IMR-90 (cell line): ENCODE measurements at regions not wholly inside any gene's neighbourhood (a gene's known extent, or its start where the extent isn't known, plus 50 kb on each side); places are given as distances from the start of the nearest gene placed in this dataset.

Source experiments
- ATAC-seq: fragments of 200-7000 bp; cut with Tn5 transposase; 2 replicates; pipeline ENCODE4 v1.9.1; 2020; ENCODE audit warnings: low read depth, mild to moderate bottlenecking, moderate library complexity
- BruUV-seq: library from RNA; stranded (reverse); fragments of 400-500 nt; replicated peaks from 2 replicates; lab custom pipeline; 2021; lab: Mats Ljungman, UMichigan
- CTCF ChIA-PET: fragments of 300-600 bp; formaldehyde crosslinking; extraction: SDS; loops from one replicate; lab custom pipeline; 2021; ENCODE audit warnings: antibody characterized with exemption; lab: Yijun Ruan, JAX
- POLR2A ChIA-PET: fragments of 300-600 bp; sonication (Branson Sonifier 250); formaldehyde crosslinking; loops from one replicate; lab custom pipeline; 2022; ENCODE audit warnings: antibody characterized with exemption; ENCODE audit not compliant: unreplicated experiment; lab: Charles Lee
- DNase-seq: peaks from one replicate; pipeline ENCODE4 v3.0.0; 2013
- H2AFZ ChIP-seq: replicated peaks from 2 replicates; pipeline ENCODE3; 2013; ENCODE audit warnings: low read length, mild to moderate bottlenecking; ENCODE audit not compliant: poor library complexity
- H2AK5ac ChIP-seq: 2 replicates; pipeline ENCODE4 v1.6.1; 2013; ENCODE audit warnings: low read depth, low read length, inconsistent platforms
- H2AK9ac ChIP-seq: replicated peaks from 2 replicates; pipeline ENCODE3; 2013; ENCODE audit warnings: mild to moderate bottlenecking, low read depth, low read length, moderate library complexity; ENCODE audit not compliant: poor library complexity
- H2BK120ac ChIP-seq: 2 replicates; pipeline ENCODE4 v1.6.1; 2013; ENCODE audit warnings: low read depth, low read length, inconsistent platforms
- H2BK15ac ChIP-seq: 3 replicates; pipeline ENCODE4 v1.6.1; 2013; ENCODE audit warnings: low read depth, low read length, inconsistent platforms
- H2BK20ac ChIP-seq: 2 replicates; pipeline ENCODE4 v1.6.1; 2013; ENCODE audit warnings: low read depth, mild to moderate bottlenecking, inconsistent platforms, low read length, moderate library complexity
- H2BK5ac ChIP-seq: 2 replicates; pipeline ENCODE4 v1.6.1; 2013; ENCODE audit warnings: mild to moderate bottlenecking, low read depth, low read length, inconsistent platforms; ENCODE audit not compliant: poor library complexity, severe bottlenecking
- H3K14ac ChIP-seq: replicated peaks from 2 replicates; pipeline ENCODE4 v1.6.1; 2013; ENCODE audit warnings: low read depth, low read length, inconsistent platforms
- H3K18ac ChIP-seq: 2 replicates; pipeline ENCODE4 v1.6.1; 2013; ENCODE audit warnings: low read depth, low read length, control low read depth
- H3K23ac ChIP-seq: 2 replicates; pipeline ENCODE4 v1.6.1; 2013; ENCODE audit warnings: low read depth, low read length, inconsistent platforms
- H3K27ac ChIP-seq: 2 replicates; pipeline ENCODE4 v1.5.1; 2013; ENCODE audit warnings: mild to moderate bottlenecking, control low read depth, low read length; ENCODE audit not compliant: insufficient read depth
- H3K27me3 ChIP-seq: 2 replicates; pipeline ENCODE4 v1.6.1; 2013; ENCODE audit warnings: low read length; ENCODE audit not compliant: control insufficient read depth, insufficient read depth
- H3K36me3 ChIP-seq: 2 replicates; pipeline ENCODE4 v1.6.1; 2013; ENCODE audit warnings: low read length, mixed read lengths; ENCODE audit not compliant: control insufficient read depth, insufficient read depth
- H3K4ac ChIP-seq: 2 replicates; pipeline ENCODE4 v1.6.1; 2013; ENCODE audit warnings: low read depth, low read length, inconsistent platforms
- H3K4me1 ChIP-seq: 2 replicates; pipeline ENCODE4 v1.6.1; 2013; ENCODE audit warnings: low read length, mixed read lengths; ENCODE audit not compliant: control insufficient read depth, insufficient read depth
- H3K4me2 ChIP-seq: 2 replicates; pipeline ENCODE4 v1.6.1; 2013; ENCODE audit warnings: low read depth, mild to moderate bottlenecking, control low read depth, low read length, moderate library complexity
- H3K4me3 ChIP-seq: 2 replicates; pipeline ENCODE4 v1.5.1; 2013; ENCODE audit warnings: low read depth, mild to moderate bottlenecking, control low read depth, low read length, moderate library complexity; ENCODE audit not compliant: insufficient read depth
- H3K56ac ChIP-seq: 2 replicates; pipeline ENCODE4 v1.6.1; 2013; ENCODE audit warnings: low read length, inconsistent platforms; ENCODE audit not compliant: insufficient read depth; ENCODE audit errors: extremely low read depth
- H3K79me1 ChIP-seq, 2 experiments: 2 replicates each; pipeline ENCODE4 v1.6.1; 2013; ENCODE audit warnings: low read length in 2 of 2, inconsistent platforms in 1 of 2, low read depth in 1 of 2
- H3K9ac ChIP-seq: 2 replicates; pipeline ENCODE4 v1.6.1; 2013; ENCODE audit warnings: low read depth, low read length, control low read depth
- H3K9me1 ChIP-seq: 2 replicates; pipeline ENCODE4 v1.6.1; 2013; ENCODE audit warnings: low read length, inconsistent platforms; ENCODE audit not compliant: insufficient read depth
- H3K9me3 ChIP-seq: 2 replicates; pipeline ENCODE4 v1.6.1; 2013; ENCODE audit warnings: low read length; ENCODE audit not compliant: control insufficient read depth, insufficient read depth
- H4K20me1 ChIP-seq: 2 replicates; pipeline ENCODE4 v1.6.1; 2013; ENCODE audit warnings: low read length, inconsistent platforms; ENCODE audit not compliant: insufficient read depth
- H4K5ac ChIP-seq: 2 replicates; pipeline ENCODE4 v1.6.1; 2013; ENCODE audit warnings: mild to moderate bottlenecking, low read depth, low read length, control low read depth
- H4K8ac ChIP-seq, 2 experiments: 2 replicates each; pipeline ENCODE4 v1.6.1; 2013; ENCODE audit warnings: low read depth in 2 of 2, low read length in 2 of 2, control low read depth in 1 of 2, inconsistent platforms in 1 of 2
- H4K91ac ChIP-seq: 2 replicates; pipeline ENCODE4 v1.6.1; 2013; ENCODE audit warnings: low read depth, low read length, inconsistent platforms; ENCODE audit not compliant: insufficient read depth
- BHLHE40 ChIP-seq: fragments of 150-350 bp; IDR thresholded peaks from 2 replicates; pipeline ENCODE4 v1.6.1; 2016; ENCODE audit warnings: mild to moderate bottlenecking, low read depth, low read length
- FOS ChIP-seq: fragments of 150-350 bp; IDR thresholded peaks from 2 replicates; pipeline ENCODE4 v1.6.1; 2016; ENCODE audit warnings: low read depth, low read length
- MAFK ChIP-seq: IDR thresholded peaks from 2 replicates; pipeline ENCODE4 v1.6.1; 2012; ENCODE audit warnings: low read depth, low read length, improper control_type of control experiment
- MAZ ChIP-seq: IDR thresholded peaks from 2 replicates; pipeline ENCODE4 v1.6.1; 2012; ENCODE audit warnings: low read depth, mild to moderate bottlenecking, low read length, improper control_type of control experiment, moderate library complexity, borderline replicate concordance
- NFE2L2 ChIP-seq: fragments of 150-350 bp; IDR thresholded peaks from 2 replicates; pipeline ENCODE4 v1.6.1; 2016; ENCODE audit warnings: low read depth, mild to moderate bottlenecking, low read length
- POLR2A ChIP-seq: IDR thresholded peaks from 2 replicates; pipeline ENCODE4 v1.6.1; 2012; ENCODE audit warnings: mild to moderate bottlenecking, low read depth, low read length
- RAD21 ChIP-seq: IDR thresholded peaks from 2 replicates; pipeline ENCODE4 v1.6.1; 2012; ENCODE audit warnings: low read length, improper control_type of control experiment
- RCOR1 ChIP-seq: IDR thresholded peaks from 2 replicates; pipeline ENCODE4 v1.6.1; 2012; ENCODE audit warnings: mild to moderate bottlenecking, low read length, improper control_type of control experiment; ENCODE audit not compliant: insufficient replicate concordance
- RFX5 ChIP-seq: IDR thresholded peaks from 2 replicates; pipeline ENCODE4 v1.8.0; 2012; ENCODE audit warnings: low read depth, mild to moderate bottlenecking, low read length, moderate library complexity
- SMC3 ChIP-seq: fragments of 150-350 bp; IDR thresholded peaks from 2 replicates; pipeline ENCODE4 v1.6.1; 2016; ENCODE audit warnings: low read depth, mild to moderate bottlenecking, antibody characterized with exemption, low read length, moderate library complexity
- WGBS, 2 experiments: methylation state at CpG; one replicate each; pipeline versions ENCODE4 v1.1.5 to v1.1.7; 2013; ENCODE audit warnings: missing lambda C conversion rate in 2 of 2; ENCODE audit not compliant: insufficient read length in 1 of 2; ENCODE audit errors: extremely low coverage in 2 of 2; 5-methylcytosine and 5-hydroxymethylcytosine counted together
- dilution Hi-C: fragments of 300-500 bp; cut with HindIII; formaldehyde crosslinking; loops from one replicate; pipeline ENCODE4 v1.14.3; 2018; ENCODE audit warnings: low sequenced_read_pairs; ENCODE audit not compliant: unreplicated experiment
- in situ Hi-C: fragments of 300-500 bp; cut with MboI; formaldehyde crosslinking; loops from 3 replicates; pipeline ENCODE4 v1.14.3; 2019; ENCODE audit warnings: low sequenced_read_pairs, inconsistent platforms, mixed read lengths
- intact Hi-C: fragments of 100-400 bp; cut with micrococcal nuclease; formaldehyde crosslinking; loops from 2 replicates; pipeline ENCODE4 v1.10.0; 2022
- TF ChIP-seq, protein P1 (sequence below): conservative IDR thresholded peaks from 2 replicates; pipeline ENCODE4 v1.5.1; 2012; ENCODE audit warnings: mild to moderate bottlenecking, low read depth, low read length, improper control_type of control experiment

DNA sequence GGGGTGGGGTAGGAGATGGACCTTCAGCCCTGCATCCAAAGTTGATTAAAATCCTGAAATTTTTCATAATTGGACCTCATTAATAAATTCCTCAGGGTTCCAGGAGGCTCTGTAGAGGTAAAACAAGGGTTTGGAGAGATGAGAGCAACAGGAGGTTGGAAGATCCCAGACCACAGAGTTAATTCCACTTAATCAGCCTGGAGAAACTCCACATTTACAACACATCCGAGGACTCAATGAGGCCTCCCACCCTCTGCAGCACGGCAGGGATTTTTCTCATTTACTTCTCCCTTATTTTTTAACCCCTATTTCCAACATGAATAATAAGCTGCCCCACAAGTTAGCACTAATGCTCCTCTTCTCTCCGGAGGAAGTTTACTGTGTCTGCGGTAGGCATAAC, 165.0 kb upstream of the MAP3K1 start:
- H3K56ac ChIP-seq, result no peak overlapping the region
- ATAC-seq, result no peak
- H2AFZ ChIP-seq, result no peak overlapping the region
- TF ChIP-seq, protein P1, sequence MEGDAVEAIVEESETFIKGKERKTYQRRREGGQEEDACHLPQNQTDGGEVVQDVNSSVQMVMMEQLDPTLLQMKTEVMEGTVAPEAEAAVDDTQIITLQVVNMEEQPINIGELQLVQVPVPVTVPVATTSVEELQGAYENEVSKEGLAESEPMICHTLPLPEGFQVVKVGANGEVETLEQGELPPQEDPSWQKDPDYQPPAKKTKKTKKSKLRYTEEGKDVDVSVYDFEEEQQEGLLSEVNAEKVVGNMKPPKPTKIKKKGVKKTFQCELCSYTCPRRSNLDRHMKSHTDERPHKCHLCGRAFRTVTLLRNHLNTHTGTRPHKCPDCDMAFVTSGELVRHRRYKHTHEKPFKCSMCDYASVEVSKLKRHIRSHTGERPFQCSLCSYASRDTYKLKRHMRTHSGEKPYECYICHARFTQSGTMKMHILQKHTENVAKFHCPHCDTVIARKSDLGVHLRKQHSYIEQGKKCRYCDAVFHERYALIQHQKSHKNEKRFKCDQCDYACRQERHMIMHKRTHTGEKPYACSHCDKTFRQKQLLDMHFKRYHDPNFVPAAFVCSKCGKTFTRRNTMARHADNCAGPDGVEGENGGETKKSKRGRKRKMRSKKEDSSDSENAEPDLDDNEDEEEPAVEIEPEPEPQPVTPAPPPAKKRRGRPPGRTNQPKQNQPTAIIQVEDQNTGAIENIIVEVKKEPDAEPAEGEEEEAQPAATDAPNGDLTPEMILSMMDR, result no peak
- TF ChIP-seq NFE2L2, result no peak
- TF ChIP-seq BHLHE40, result no peak
- no peak for TF ChIP-seq FOS
- TF ChIP-seq POLR2A, result no peak
- TF ChIP-seq RAD21, result no peak
- TF ChIP-seq MAZ, result no peak
- TF ChIP-seq SMC3, result no peak
- no peak for TF ChIP-seq RFX5
- no peak for TF ChIP-seq RCOR1
- TF ChIP-seq MAFK, result no peak
- no peak overlapping the region for H3K23ac ChIP-seq
- 80% methylated on average over 1 of the region's 4 CpGs; no CpG with 5 or more reads in 1 of the 2 experiments for WGBS, 2 experiments
- no peak overlapping the region for H3K4ac ChIP-seq
- no peak overlapping the region for H3K4me2 ChIP-seq
- no peak overlapping the region for H3K27ac ChIP-seq
- dilution Hi-C loops, result no loop called here
- H2AK5ac ChIP-seq, result no peak overlapping the region
- no peak overlapping the region for H2BK5ac ChIP-seq
- H4K91ac ChIP-seq, result no peak overlapping the region
- no peak overlapping the region for H3K18ac ChIP-seq
- no peak overlapping the region for H2BK20ac ChIP-seq
- no peaks in the 10 kb centered on the region for H4K20me1 ChIP-seq
- ChIA-PET CTCF (no interaction called here), POLR2A (no interaction called here)
- in situ Hi-C loops, result no loop called here
- no peak overlapping the region for H3K9ac ChIP-seq
- no peaks in the 10 kb centered on the region for H3K36me3 ChIP-seq
- no peaks in the 10 kb centered on the region for H3K4me1 ChIP-seq
- no peak overlapping the region for H4K5ac ChIP-seq
- no peaks in the 10 kb centered on the region for H3K9me3 ChIP-seq
- BruUV-seq, result no TSS peak
- H2AK9ac ChIP-seq, result no peak overlapping the region
- no peak overlapping the region for H3K14ac ChIP-seq
- no peak overlapping the region for H3K4me3 ChIP-seq
- DNase-seq, result no peak
- H2BK120ac ChIP-seq, result no peak overlapping the region
- no peaks in the 10 kb centered on the region for H3K79me1 ChIP-seq
- H2BK15ac ChIP-seq, result no peak overlapping the region
- no peak overlapping the region for H4K8ac ChIP-seq
- peaks cover 5% of the 10 kb centered on the region; the same call in 1 of the 2 replicates for H3K9me1 ChIP-seq
- intact Hi-C loops, result no loop called here
- peaks cover 14% of the 10 kb centered on the region for H3K27me3 ChIP-seq
